IPS DF 6.9 (cell line): ENCODE measurements at regions not wholly inside any gene's neighbourhood (a gene's known extent, or its start where the extent isn't known, plus 50 kb on each side); places are given as distances from the start of the nearest gene placed in this dataset.

Experiments used
- DNase-seq: peaks from one replicate; pipeline ENCODE4 v3.0.0-alpha.2; 2013; ENCODE audit warnings: low read depth, low spot score
- H3K27ac ChIP-seq: one replicate; pipeline ENCODE4 v1.5.1; 2013; ENCODE audit warnings: low read length, control low read depth
- H3K27me3 ChIP-seq: 2 replicates; pipeline ENCODE4 v1.6.1; 2013; ENCODE audit warnings: mild to moderate bottlenecking, low read length; ENCODE audit not compliant: control insufficient read depth, insufficient read depth
- H3K36me3 ChIP-seq: 2 replicates; pipeline ENCODE4 v1.6.1; 2013; ENCODE audit warnings: low read length; ENCODE audit not compliant: control insufficient read depth, insufficient read depth
- H3K4me1 ChIP-seq: 2 replicates; pipeline ENCODE4 v1.6.1; 2013; ENCODE audit warnings: low read length; ENCODE audit not compliant: control insufficient read depth, insufficient read depth
- H3K4me3 ChIP-seq: 2 replicates; pipeline ENCODE4 v1.5.1; 2013; ENCODE audit warnings: mild to moderate bottlenecking, low read length
- H3K9me3 ChIP-seq: 2 replicates; pipeline ENCODE4 v1.6.1; 2013; ENCODE audit warnings: low read length, inconsistent platforms; ENCODE audit not compliant: control insufficient read depth, insufficient read depth
- WGBS: extraction: QIAGEN DNeasy Blood & Tissue Kit; methylation state at CpG from one replicate; pipeline ENCODE4 v1.1.7; 2013; ENCODE audit warnings: mixed read lengths, missing lambda C conversion rate; ENCODE audit not compliant: insufficient read length, insufficient coverage; 5-methylcytosine and 5-hydroxymethylcytosine counted together

DNA sequence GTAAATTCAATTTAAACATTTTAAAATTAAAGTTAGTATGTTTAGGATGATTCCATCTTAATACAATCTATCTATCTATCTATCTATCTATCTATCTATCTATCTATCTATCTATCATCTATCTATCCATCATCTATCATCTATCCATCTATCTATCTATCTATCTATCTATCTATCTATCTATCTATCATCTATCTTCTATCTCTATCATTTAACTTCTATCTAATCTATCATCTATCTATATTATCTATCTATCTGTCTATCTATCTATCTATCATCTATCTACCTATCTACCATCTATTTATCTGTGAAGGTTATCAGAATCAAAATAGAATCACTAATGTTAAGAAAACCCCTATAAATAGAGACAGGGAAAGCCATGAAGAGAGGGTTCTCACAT lies 78.3 kb downstream of the RAMP3 start:
- Histone ChIP-seq H3K27ac (no peak overlapping the region), H3K27me3 (no peaks in the 10 kb centered on the region)

DNA sequence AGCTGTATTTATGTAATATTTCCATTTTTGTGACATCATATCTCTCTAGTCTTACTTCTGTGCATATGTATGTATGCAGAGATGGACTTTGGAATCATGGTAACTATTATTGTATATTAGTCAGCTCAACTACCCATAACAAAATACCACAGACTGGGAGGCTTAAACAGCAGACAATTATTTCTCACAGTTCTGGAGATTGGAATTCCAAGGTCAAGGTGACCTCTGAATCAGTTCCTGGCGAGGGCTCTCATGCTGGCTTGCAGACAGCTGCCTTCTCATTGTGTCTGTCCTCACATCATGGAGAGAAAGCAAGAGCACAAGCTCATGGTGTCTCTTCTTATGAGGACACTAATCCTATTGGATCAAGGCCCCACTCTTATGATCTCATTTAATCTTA lies 79.1 kb downstream of the RAMP3 start:
- no peaks in the 10 kb centered on the region for H3K4me1 ChIP-seq
- no peaks in the 10 kb centered on the region for H3K9me3 ChIP-seq
- H3K36me3 ChIP-seq = no peaks in the 10 kb centered on the region
- WGBS = no CpG with 5 or more reads among the region's 1 CpG
- no peak for DNase-seq
- no peak overlapping the region for H3K4me3 ChIP-seq
- no peak overlapping the region for H3K27ac ChIP-seq
- no peaks in the 10 kb centered on the region for H3K27me3 ChIP-seq

More for the DNA sequence above, 78.3 kb downstream of the RAMP3 start:
- no peak overlapping the region for H3K4me3 ChIP-seq
- no peak for DNase-seq
- H3K4me1 ChIP-seq = no peaks in the 10 kb centered on the region
- H3K9me3 ChIP-seq = no peaks in the 10 kb centered on the region
- no peaks in the 10 kb centered on the region for H3K36me3 ChIP-seq

DNA sequence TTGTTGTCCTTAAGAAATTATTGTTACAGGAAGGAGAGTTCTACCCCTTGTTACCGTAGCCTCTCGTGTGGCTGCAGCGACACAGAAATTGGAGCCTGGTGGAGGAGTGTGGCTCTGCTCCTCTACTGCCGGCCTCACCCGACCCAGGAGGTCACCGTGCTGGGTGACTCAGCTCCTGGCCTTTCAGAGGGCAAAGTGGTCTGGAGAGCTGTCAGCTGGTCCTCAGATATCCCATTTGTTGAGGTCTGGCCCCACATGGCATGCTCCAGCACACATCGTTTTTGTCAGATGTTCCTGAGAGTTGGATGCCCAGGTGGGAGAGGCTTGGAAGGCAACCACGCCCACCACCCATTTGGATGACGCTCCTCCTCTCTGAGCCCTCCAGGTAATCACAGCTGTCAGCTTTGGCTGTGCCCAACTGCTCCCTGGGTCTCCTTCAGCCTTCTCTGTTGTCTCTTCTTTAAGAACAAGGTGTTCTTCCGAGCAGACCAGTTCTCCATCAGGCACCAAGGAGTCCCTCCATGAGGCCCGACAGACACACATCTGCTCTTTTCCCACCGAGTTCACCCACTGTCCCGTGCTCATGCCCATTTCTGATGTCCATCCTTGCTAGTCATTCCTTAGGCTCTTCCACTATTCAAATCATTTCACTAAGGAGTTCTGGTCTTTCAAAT lies 80.3 kb downstream of the RAMP3 start:
- no peaks in the 10 kb centered on the region for H3K27me3 ChIP-seq
- H3K36me3 ChIP-seq = no peaks in the 10 kb centered on the region
- H3K4me1 ChIP-seq = no peaks in the 10 kb centered on the region
- no peak for DNase-seq
- no CpG with 5 or more reads among the region's 13 CpGs for WGBS
- H3K9me3 ChIP-seq = no peaks in the 10 kb centered on the region
- no peak overlapping the region for H3K27ac ChIP-seq
- H3K4me3 ChIP-seq = no peak overlapping the region

DNA sequence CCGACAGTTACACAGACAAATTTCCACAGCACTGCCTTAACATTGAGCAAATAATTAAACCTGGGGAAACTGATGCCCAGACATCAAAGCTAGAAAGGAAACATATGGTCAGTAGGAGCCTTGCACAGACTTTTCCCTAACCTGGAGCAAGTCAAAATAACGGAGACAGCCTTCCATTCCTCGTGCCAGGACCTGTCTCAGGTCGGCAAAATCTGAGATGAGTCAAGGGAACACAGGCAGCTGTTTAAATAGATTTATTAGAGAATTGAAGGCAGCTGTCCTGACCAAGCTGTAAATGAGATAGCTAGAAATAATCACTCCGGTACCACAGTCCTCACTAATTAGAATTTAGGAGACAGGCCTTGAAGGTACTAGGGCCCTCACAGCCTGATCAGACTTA lies 81.2 kb downstream of the RAMP3 start:
- no peak overlapping the region for H3K27ac ChIP-seq
- no peaks in the 10 kb centered on the region for H3K4me1 ChIP-seq
- no peaks in the 10 kb centered on the region for H3K27me3 ChIP-seq
- DNase-seq = no peak
- no peaks in the 10 kb centered on the region for H3K9me3 ChIP-seq
- H3K36me3 ChIP-seq = no peaks in the 10 kb centered on the region
- no peak overlapping the region for H3K4me3 ChIP-seq
- no CpG with 5 or more reads among the region's 5 CpGs for WGBS

DNA sequence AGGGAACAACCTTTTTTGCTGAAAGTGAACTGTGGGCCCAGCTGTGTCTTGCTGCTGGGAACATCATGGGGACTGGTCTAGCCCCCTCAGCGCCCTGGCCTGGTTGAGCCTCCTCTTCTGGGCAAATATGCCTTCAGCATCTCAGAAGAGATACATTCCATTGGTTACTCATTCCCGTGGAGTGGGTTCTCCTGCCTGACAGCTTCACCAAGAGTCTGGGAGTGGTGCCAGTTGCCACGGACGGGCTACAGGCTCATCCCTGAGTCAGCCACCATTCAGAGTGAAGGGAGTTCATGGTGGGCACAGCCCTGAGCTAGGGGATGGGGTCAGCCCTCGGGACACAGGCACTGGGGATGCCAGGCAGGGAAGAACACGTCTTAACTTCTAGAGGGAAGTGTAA lies 81.9 kb downstream of the RAMP3 start:
- H3K36me3 ChIP-seq = no peaks in the 10 kb centered on the region
- no peaks in the 10 kb centered on the region for H3K27me3 ChIP-seq
- no peaks in the 10 kb centered on the region for H3K4me1 ChIP-seq
- WGBS = no CpG with 5 or more reads among the region's 6 CpGs
- no peaks in the 10 kb centered on the region for H3K9me3 ChIP-seq
- DNase-seq = no peak
- H3K4me3 ChIP-seq = no peak overlapping the region
- H3K27ac ChIP-seq = no peak overlapping the region

DNA sequence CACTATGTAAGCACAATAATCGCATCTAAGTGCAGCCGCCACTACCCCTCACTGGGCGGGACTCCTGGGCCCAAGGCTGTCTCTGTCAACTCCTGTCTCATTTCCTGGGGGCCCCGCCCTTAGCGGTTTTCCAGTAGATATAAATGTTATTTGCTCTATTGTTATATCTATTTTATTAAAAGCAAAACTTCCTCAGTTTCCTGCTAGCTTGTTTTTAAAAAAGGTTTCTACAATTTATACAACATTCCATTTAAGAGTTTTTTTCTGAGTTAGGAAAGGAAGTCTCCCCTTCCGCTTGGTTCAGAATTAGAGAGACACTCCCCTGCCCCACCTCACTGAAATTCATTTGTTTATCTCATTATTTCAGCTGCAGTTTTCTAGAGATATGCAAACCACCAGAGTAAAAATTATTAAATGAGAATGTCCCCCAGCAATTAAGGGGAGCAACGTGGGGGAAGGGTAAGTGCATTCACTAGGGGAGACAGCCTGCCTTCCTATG lies 82.7 kb downstream of the RAMP3 start:
- Histone ChIP-seq H3K4me3 (no peak overlapping the region), H3K27me3 (no peaks in the 10 kb centered on the region), H3K4me1 (no peaks in the 10 kb centered on the region), H3K9me3 (no peaks in the 10 kb centered on the region), H3K36me3 (no peaks in the 10 kb centered on the region), H3K27ac (no peak overlapping the region)
- no peak for DNase-seq
- no CpG with 5 or more reads among the region's 7 CpGs for WGBS

DNA sequence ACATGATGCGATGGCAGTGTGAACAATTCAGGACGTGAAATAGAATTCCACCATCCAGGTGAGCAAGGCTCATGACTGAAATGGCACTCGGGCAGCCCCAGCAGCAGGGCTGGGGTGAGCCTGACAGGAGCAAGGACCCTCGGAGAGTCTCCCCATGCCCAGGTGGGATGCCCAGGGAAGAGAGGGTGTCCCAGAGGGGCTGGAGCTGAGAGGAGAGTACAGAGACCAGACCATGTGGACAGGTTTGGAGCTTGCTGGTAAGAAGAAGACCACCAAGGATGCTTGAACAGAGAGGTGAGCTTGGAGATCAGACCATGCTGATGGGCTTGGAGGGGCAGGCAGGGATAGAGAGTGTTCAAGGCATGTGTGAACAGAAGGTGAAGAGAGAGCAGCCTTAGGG lies 83.3 kb downstream of the RAMP3 start:
- Histone ChIP-seq H3K4me3 (no peak overlapping the region), H3K4me1 (no peaks in the 10 kb centered on the region), H3K36me3 (no peaks in the 10 kb centered on the region), H3K27me3 (no peaks in the 10 kb centered on the region), H3K9me3 (no peaks in the 10 kb centered on the region), H3K27ac (no peak overlapping the region)
- WGBS = no CpG with 5 or more reads among the region's 4 CpGs
- no peak for DNase-seq

DNA sequence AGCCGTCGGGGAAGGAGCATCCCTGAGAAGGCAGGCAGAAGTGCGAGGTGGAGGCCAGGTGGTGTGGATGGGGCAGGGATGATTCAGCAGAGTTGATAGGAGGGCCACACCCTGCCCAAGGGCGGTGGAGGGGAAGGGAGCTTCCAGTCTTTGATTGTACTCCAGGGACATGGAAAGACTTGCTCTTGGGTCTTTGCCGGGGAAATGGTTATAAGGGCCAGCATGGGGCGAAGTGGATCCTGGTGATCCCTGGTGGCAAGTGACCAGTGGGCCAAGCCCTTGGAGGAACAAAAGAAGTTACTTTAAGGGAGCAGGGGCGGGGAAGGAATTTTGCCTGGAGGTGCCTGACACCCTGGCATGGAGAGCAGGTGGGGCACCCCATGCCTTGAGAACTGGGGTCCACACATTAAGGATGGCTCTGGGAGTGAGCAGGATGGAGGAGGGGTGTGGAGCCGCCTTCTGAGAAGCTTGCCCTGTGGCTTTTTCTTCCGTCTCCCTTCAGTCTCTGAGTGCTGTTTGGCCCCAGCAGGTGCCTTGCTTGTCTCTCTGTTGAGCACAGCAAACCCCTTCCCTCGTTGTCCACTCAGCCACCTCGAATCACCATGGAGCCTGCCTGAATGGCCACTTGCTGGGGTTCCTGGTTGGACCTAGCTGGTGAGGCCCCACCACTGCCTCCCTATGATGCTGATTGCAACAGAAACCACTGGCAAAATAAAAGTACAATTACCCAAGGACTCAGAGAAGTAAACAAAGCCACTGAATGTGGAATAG lies 83.9 kb downstream of the RAMP3 start:
- no peak overlapping the region for H3K27ac ChIP-seq
- no peak overlapping the region for H3K4me3 ChIP-seq

DNA sequence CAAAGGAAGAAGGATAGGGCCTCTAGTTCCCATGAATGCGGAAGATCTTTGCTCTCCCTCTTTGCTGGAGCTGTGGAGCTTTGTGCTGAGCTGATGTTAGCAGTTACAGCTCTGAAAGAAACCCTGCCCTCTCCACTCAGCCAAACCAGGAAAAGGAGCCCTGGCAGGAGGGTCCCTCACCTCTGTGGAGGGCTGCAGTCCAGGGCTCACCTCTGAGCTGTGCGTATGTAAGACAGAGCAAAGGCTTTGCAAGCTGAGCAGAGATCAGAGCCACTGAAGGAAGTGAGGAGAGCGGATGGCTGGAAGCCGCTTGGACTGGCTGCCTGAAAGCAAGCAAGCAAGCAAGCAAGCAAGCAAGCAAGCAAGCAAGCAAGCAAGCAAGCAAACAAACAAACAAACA lies 84.7 kb downstream of the RAMP3 start:
- Histone ChIP-seq H3K36me3 (no peaks in the 10 kb centered on the region), H3K4me1 (no peaks in the 10 kb centered on the region), H3K4me3 (no peak overlapping the region), H3K27me3 (no peaks in the 10 kb centered on the region), H3K9me3 (no peaks in the 10 kb centered on the region), H3K27ac (no peak overlapping the region)
- no CpG with 5 or more reads among the region's 4 CpGs for WGBS
- no peak for DNase-seq

More for the DNA sequence above, 83.9 kb downstream of the RAMP3 start:
- Histone ChIP-seq H3K4me1 (no peaks in the 10 kb centered on the region), H3K9me3 (no peaks in the 10 kb centered on the region), H3K36me3 (no peaks in the 10 kb centered on the region), H3K27me3 (no peaks in the 10 kb centered on the region)
- no peak for DNase-seq
- no CpG with 5 or more reads among the region's 11 CpGs for WGBS

DNA sequence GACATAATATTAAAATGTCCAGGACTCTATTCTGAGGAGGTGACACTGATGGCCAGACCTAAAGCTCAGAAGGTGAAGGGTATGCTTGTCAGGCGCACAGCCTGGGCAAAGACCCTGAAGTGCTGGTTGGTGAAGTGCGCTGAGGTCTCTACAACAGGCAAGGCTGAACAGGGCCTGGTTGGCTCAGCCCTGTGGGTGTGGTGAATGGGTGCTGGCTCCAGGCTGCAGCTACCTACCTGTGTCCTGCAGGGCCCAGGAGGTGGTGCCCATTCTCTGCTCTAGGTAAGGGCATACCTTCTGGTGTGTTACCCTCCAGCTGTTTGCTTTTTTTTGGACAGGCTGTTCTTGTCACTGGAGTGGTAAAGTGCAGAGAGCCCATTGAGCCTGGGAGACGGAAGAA lies 85.1 kb downstream of the RAMP3 start:
- Histone ChIP-seq H3K27me3 (no peaks in the 10 kb centered on the region), H3K27ac (no peak overlapping the region), H3K4me1 (no peaks in the 10 kb centered on the region), H3K36me3 (no peaks in the 10 kb centered on the region), H3K4me3 (no peak overlapping the region), H3K9me3 (no peaks in the 10 kb centered on the region)
- no peak for DNase-seq
- no CpG with 5 or more reads among the region's 3 CpGs for WGBS

DNA sequence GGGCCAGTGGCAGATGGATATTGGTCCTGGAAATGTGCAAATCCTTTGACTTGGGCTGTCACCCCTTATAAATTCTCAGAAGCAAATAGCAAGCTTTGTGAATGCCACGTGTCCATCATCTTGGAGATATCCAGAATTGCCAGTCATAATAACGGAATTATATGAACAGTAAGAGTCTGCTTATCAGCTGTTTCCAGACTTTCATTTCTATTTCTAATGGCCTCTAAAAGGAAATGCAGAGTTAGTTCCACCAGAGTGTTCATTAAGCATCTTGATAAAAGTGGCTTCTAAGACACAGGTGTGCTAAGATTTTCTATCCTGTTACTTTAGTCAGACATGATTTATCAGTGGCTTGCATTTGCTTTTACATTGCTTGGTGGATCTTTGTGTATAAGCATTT lies 87.4 kb downstream of the RAMP3 start:
- Histone ChIP-seq H3K4me3 (no peak overlapping the region), H3K9me3 (no peaks in the 10 kb centered on the region), H3K27me3 (no peaks in the 10 kb centered on the region), H3K36me3 (no peaks in the 10 kb centered on the region), H3K4me1 (no peaks in the 10 kb centered on the region), H3K27ac (no peak overlapping the region)
- no peak for DNase-seq
- no CpG with 5 or more reads among the region's 2 CpGs for WGBS
